CD4-positive, alpha-beta T cell (primary cell): ENCODE measurements at regions not wholly inside any gene's neighbourhood (a gene's known extent, or its start where the extent isn't known, plus 50 kb on each side); places are given as distances from the start of the nearest gene placed in this dataset.

Experiments used
- ATAC-seq: fragments of 200-7000 bp; cut with Tn5 transposase; one replicate; pipeline ENCODE4 v1.10.0; 2022; ENCODE audit warnings: mild to moderate bottlenecking; ENCODE audit not compliant: poor library complexity
- CTCF ChIA-PET: fragments of 350-600 bp; sonication (Branson Sonifier 250); formaldehyde crosslinking; loops from one replicate; lab custom pipeline; 2021; ENCODE audit warnings: antibody characterized with exemption, inconsistent platforms; lab: Charles Lee
- POLR2A ChIA-PET: fragments of 350-600 bp; sonication (Branson Sonifier 250); formaldehyde crosslinking; loops from one replicate; lab custom pipeline; 2021; ENCODE audit warnings: antibody characterized with exemption, inconsistent platforms; lab: Charles Lee
- DNase-seq, 14 experiments: peaks; one replicate each; pipeline ENCODE4 v3.0.0-alpha.2; 2013 to 2020; ENCODE audit warnings: mixed read lengths in 2 of 14
- H3K27ac ChIP-seq, 2 donors: one replicate each; pipeline versions ENCODE4 v1.5.1 to v1.7.0; 2013; ENCODE audit warnings: low read length in 2 of 2, low read depth in 1 of 2, mild to moderate bottlenecking in 1 of 2
- H3K27me3 ChIP-seq, 2 experiments: 1 replicate in 1 of 2; 2 replicates in 1 of 2; pipeline versions ENCODE4 v1.6.1 to v1.7.0; 2013; ENCODE audit warnings: low read length in 2 of 2, control low read depth in 1 of 2, mild to moderate bottlenecking in 1 of 2, moderate library complexity in 1 of 2; ENCODE audit not compliant: insufficient read depth in 2 of 2, control insufficient read depth in 1 of 2
- H3K36me3 ChIP-seq: one replicate; pipeline ENCODE4 v1.6.1; 2013; ENCODE audit warnings: low read length, control low read depth; ENCODE audit not compliant: insufficient read depth
- H3K4me1 ChIP-seq: one replicate; pipeline ENCODE4 v1.6.1; 2013; ENCODE audit warnings: low read length, control low read depth; ENCODE audit not compliant: insufficient read depth
- H3K4me3 ChIP-seq: one replicate; pipeline ENCODE4 v1.5.1; 2013; ENCODE audit warnings: mild to moderate bottlenecking, low read length, moderate library complexity
- H3K9me3 ChIP-seq, 2 experiments: 1 replicate in 1 of 2; 2 replicates in 1 of 2; pipeline versions ENCODE4 v1.6.1 to v1.7.0; 2013; ENCODE audit warnings: low read length in 2 of 2, mild to moderate bottlenecking in 2 of 2, control low read depth in 1 of 2, moderate library complexity in 1 of 2; ENCODE audit not compliant: control insufficient read depth in 1 of 2, insufficient read depth in 1 of 2
- H3K27ac Mint-ChIP-seq: one replicate; pipeline ENCODE4 v1.8.0; 2020; ENCODE audit warnings: mixed read lengths
- H3K27me3 Mint-ChIP-seq: one replicate; pipeline ENCODE4 v1.8.0; 2021; ENCODE audit warnings: mixed read lengths
- H3K36me3 Mint-ChIP-seq: one replicate; pipeline ENCODE4 v1.8.0; 2021; ENCODE audit warnings: low read depth, mixed read lengths
- H3K4me1 Mint-ChIP-seq: one replicate; pipeline ENCODE4 v1.8.0; 2021; ENCODE audit warnings: low read depth, mixed read lengths
- H3K4me3 Mint-ChIP-seq: one replicate; pipeline ENCODE4 v1.8.0; 2020; ENCODE audit warnings: mild to moderate bottlenecking, mixed read lengths
- H3K9me3 Mint-ChIP-seq: one replicate; pipeline ENCODE4 v1.8.0; 2020; ENCODE audit warnings: mixed read lengths
- CTCF ChIP-seq: fragments of 200-600 bp; IDR thresholded peaks from one replicate; pipeline ENCODE4 v1.8.0; 2022; ENCODE audit warnings: antibody characterized with exemption, mild to moderate bottlenecking
- intact Hi-C, 2 experiments: fragments of 100-400 bp; cut with DNase I in 1 of 2; cut with micrococcal nuclease in 1 of 2; formaldehyde crosslinking; loops; one replicate each; pipeline versions ENCODE4 v1.15.1 to v1.9.0; 2023 to 2025; cut with DNase I, micrococcal nuclease

GRCh38 chr3:187952849-187953248 lies 201.1 kb upstream of the LPP start:
- H3K4me1 Mint-ChIP-seq = peaks cover 17% of the 10 kb centered on the region

GRCh38 chr3:187954516-187954872 lies 199.5 kb upstream of the LPP start:
- TF ChIP-seq CTCF = no peak
- intact Hi-C loops = no loop called here
- H3K27ac Mint-ChIP-seq = no peak overlapping the region
- H3K9me3 Mint-ChIP-seq = no peaks in the 10 kb centered on the region
- DNase-seq = no peak
- no peak overlapping the region for H3K4me3 ChIP-seq
- H3K27ac ChIP-seq = no peak overlapping the region
- ATAC-seq = no peak
- H3K36me3 Mint-ChIP-seq = no peaks in the 10 kb centered on the region
- no peaks in the 10 kb centered on the region for H3K9me3 ChIP-seq
- H3K27me3 Mint-ChIP-seq = no peaks in the 10 kb centered on the region
- no peaks in the 10 kb centered on the region for H3K27me3 ChIP-seq
- H3K4me1 ChIP-seq = peaks cover 28% of the 10 kb centered on the region
- ChIA-PET CTCF (no interaction called here), POLR2A (no interaction called here)
- H3K4me3 Mint-ChIP-seq = no peak overlapping the region
- H3K36me3 ChIP-seq = no peaks in the 10 kb centered on the region
- peaks cover 33% of the 10 kb centered on the region for H3K4me1 Mint-ChIP-seq

More at GRCh38 chr3:187952849-187953248, 201.1 kb upstream of the LPP start:
- Mint-ChIP-seq H3K27ac (no peak overlapping the region), H3K27me3 (no peaks in the 10 kb centered on the region), H3K9me3 (no peaks in the 10 kb centered on the region), H3K36me3 (no peaks in the 10 kb centered on the region), H3K4me3 (no peak overlapping the region)
- H3K36me3 ChIP-seq = no peaks in the 10 kb centered on the region
- CTCF ChIA-PET = no interaction called here
- no peaks in the 10 kb centered on the region for H3K27me3 ChIP-seq
- peaks cover 12% of the 10 kb centered on the region for H3K4me1 ChIP-seq
- H3K4me3 ChIP-seq = no peak overlapping the region
- H3K9me3 ChIP-seq = no peaks in the 10 kb centered on the region
- ATAC-seq (no peak), DNase-seq (no peak)
- H3K27ac ChIP-seq = no peak overlapping the region
- intact Hi-C loops = no loop called here
- POLR2A ChIA-PET = no interaction called here
- TF ChIP-seq CTCF = no peak

GRCh38 chr3:187954873-187955586 lies 198.9 kb upstream of the LPP start:
- POLR2A ChIA-PET = no interaction called here
- CTCF ChIA-PET = no interaction called here
- Mint-ChIP-seq H3K27me3 (no peaks in the 10 kb centered on the region), H3K9me3 (no peaks in the 10 kb centered on the region), H3K4me1 (peaks cover 36% of the 10 kb centered on the region), H3K27ac (no peak overlapping the region), H3K4me3 (no peak overlapping the region), H3K36me3 (no peaks in the 10 kb centered on the region)
- H3K27ac ChIP-seq = no peak overlapping the region
- H3K4me3 ChIP-seq = no peak overlapping the region
- no peak for DNase-seq
- TF ChIP-seq CTCF = no peak
- intact Hi-C loops = no loop called here
- peaks cover 28% of the 10 kb centered on the region for H3K4me1 ChIP-seq
- H3K9me3 ChIP-seq = no peaks in the 10 kb centered on the region
- H3K27me3 ChIP-seq = no peaks in the 10 kb centered on the region
- no peak for ATAC-seq
- H3K36me3 ChIP-seq = no peaks in the 10 kb centered on the region
